GM19328 (cell line): ENCODE measurements at regions not wholly inside any gene's neighbourhood (a gene's known extent, or its start where the extent isn't known, plus 50 kb on each side); places are given as distances from the start of the nearest gene placed in this dataset.
"Not testable (repeated sequence)": the region's sequence is repeated elsewhere in the genome, so short reads cannot be mapped to it uniquely, and the experiment has no call there.

Experiments
- ATAC-seq: cut with Tn5 transposase; IDR thresholded peaks from one replicate; pipeline ENCODE4 v1.9.1; 2021; ENCODE audit warnings: mild to moderate bottlenecking, moderate library complexity; ENCODE audit not compliant: unreplicated experiment

DNA sequence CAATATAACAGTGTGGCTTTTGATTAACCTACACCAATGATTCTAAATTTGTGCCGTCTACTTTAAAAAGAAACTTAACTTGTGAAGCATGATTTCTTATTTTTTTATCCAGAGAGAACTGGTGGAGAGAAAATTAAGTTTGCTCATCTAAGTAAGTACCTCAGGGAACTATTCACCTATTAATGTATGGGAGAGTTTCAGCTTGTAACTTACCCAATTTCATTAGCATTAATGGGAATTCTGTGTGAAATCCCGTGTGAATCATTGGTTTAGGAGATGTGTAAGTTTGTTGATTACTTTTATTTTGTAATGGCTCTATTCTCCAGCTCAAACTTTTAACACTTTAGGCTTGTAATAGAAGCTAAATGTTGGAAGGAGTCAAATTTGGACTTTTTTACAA lies 1061.5 kb downstream of the TDRD15 start:
- ATAC-seq = no peak

DNA sequence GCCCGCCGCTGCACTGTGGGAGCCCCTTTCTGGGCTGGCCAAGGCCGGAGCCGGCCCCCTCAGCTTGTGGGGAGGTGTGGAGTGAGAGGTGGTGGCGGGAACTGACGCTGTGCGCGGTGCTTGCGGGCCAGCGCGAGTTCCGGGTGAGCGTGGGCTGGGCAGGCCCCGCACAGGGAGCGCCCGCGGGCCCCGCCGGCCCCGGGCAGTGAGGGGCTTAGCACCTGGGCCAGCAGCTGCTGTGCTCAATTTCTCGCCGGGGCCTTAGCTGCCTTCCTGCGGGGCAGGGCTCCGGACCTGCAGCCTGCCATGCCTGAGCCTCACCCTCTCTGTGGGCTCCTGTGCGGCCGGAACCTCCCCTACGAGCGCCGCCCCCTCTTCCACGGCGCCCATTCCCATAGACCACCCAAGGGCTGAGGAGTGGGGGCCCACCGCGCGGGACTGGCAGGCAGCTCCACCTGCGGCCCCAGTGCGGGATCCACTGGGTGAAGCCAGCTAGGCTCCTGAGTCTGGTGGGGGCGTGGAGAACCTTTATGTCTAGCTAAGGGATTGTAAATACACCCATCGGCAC lies 1062.6 kb downstream of the TDRD15 start:
- not testable (repeated sequence) for ATAC-seq

DNA sequence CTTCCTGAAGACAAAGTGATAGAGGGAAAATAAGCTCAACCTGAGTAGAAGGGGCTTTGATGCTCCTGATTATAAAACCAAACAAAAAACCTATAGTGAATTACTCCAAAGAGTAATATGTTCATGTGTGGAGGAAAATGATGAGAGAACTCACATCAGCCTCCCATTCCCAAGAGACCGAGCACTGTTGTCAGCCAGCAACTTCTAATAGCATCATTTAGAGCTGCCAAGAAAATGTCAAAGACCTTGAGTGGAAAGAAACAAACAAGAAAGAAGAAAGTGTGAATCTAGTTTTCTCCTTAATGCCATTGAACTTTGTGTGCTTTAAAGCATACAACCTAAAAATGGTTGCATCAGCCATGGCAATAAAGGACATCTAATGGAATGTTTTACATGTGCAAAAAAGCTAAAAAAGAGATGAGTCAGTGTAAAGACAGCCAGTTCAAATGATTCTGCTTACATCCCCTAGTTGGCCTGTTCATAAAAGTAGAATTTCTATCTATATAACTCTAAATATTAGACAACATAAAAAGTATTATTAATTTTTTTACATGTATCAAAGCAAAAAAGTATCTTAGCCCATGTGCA lies 1066.2 kb downstream of the TDRD15 start:
- no peak for ATAC-seq

DNA sequence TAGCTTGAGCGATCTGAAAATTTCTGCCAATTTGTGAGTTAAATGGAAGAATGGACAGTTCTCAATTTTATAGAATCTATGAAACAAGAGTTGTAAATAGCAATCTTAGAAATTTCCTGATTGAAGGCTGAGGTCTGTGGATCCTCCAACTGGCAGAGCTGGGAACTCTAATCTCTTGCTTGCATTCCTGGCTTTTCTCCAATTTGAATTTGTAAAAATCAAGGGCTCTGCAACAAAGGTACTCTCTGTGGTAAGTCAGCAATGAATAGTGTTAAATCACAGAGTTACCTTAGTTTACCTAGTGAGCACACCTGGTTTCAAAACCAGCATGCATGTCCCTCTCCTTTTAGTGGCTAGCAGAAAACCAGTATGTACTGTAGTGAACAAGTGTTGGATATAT lies 1070.5 kb downstream of the TDRD15 start:
- ATAC-seq = no peak

DNA sequence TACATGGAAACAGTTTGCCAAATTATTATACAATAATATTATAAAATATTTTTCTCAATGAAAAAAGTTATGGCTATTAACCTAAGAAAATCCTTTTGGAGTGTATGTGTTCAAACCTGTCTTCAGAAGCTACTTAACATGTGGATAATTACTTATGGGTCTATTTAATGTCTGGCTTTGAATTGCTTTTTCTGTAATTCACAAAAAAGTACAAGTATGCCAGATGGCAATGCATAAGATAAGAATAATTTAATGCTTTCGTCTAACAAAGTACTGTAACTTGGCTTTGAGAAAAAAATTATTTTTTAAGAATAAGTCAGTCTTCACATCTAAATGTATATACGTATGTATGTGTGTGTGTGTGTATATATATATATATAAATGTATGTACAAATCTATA lies 1073.0 kb downstream of the TDRD15 start:
- no peak for ATAC-seq

DNA sequence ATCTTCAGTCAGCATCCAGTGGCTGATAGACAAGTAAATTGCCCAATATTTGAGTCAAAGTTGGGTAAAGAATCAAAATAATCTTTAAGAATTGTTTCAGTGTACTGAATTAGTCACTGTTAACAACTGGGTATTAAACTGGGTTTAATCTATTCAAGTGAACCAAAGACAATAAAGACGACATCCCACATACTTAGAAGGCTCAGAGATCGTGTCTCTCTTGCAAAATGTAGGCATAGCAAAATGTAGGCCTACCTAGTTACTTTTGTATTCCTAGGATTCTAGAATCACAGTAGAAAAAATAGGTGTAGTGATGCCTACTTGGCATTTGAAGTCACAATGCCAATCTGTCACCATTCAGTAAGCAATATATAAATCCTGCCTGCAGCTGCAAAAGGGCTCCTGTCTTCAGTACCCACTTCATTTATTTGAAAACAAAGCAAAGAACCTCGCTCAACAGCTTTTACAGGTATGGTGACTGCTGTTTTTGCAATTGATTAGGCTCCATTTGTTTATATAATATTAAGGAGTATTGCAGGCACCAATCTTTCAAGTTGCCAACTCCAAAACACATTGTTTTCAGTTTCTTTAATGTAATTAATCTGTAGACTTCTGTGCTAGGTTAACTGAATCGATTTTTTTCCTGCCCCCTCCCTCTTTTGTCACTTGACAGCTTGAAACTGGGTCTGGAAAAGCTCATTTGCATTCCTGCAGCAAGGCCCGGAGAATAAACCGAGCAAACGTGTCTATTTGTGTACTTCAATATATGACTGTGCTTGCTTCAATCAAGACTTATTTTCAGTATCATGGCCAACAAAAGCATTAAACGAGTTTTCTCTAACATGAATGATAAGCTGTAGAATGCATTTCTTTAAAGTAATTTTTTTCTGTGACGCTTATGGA lies 1074.9 kb downstream of the TDRD15 start:
- no peak for ATAC-seq

DNA sequence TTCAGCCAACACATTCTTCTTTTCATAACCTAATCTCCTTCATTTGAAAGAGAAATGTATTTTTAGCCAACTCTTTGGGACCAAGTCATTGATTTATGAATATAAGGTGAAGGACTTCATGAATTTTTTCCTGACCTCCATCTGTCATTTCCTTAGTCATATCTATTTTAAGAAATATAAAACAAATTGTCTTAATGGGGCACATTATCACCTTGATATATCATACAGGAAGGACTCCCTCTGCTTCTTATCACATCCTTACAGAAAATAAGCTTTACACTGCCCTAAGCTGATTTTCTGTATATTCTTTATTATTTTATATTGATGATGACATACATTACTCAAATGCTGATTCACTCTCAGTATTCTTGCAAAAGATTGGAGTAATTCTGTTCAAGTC lies 1076.2 kb downstream of the TDRD15 start:
- no peak for ATAC-seq

DNA sequence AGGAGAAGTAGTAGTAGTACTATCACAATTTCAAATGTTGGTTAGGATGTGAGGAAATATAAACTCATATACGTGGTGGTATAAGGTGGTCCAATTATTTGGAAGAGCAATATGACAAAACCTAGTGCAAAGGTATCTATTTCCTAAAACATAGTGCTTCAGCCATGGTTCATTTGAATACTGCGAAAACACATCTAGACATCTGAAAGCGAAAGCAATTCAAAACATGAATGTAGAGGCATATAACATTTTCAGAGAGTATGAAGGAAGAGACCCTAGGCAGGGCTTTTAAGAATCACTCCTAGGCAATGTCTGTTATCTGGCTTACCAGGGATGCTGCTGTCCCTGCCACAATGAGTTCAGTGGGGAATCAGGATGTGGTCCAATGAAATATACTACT lies 1085.8 kb downstream of the TDRD15 start:
- ATAC-seq = no peak

DNA sequence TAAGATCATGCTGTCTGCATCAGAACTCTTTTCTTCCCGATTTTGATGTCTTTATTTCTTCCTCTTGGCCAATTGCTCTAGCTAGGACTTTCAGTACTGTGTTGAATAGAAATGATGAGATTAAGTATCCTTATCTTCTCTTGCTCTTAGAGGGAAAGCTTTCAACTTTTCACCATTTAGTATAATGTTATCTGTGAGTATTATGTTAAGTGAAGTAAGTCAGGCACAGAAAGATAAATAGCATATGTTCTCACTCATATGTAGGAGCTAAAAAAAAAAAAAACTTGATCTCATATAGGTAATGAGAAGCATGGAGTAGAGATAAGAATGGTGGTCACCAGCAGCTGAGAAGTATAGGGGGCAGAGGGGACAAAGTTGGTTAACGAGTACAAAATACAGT lies 1089.5 kb downstream of the TDRD15 start:
- ATAC-seq = no peak

DNA sequence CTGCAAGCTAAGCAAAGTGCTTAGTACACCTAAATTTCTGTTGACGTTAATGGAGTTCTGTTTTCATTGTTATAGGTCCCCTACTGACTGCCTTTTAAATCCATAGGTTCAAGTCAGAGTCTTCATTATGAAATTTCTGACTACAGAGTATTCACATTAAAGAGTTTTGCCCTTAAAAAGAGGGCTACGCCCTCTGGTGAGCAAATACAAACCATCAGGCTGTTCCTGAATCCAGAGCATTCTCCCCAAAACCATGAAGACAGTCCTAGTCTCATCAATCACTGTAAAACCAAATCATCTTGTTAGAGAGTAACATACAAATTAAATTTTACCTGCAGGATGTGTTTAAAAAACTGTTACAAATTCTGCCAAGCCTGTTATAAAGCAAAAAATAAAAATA lies 1091.7 kb downstream of the TDRD15 start:
- no peak for ATAC-seq

DNA sequence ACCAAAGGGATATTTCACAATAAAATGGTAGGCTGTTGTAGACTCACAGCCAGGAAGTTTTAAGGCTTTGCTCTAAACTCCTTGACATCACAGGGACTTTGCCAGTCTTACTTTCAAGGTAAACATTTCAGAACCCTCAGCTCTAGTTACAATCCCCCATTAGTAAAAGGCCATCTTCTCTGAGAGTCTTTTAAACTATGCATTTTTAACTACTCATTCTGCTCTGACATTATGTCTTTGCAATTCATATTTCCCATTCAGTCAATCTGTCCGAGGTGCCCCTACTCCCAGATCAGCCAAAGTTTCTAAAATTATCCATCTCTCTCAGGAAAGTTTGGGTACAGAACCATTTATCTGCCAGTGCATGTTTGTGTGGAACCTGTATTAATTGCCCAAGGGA lies 1094.1 kb downstream of the TDRD15 start:
- ATAC-seq = no peak

DNA sequence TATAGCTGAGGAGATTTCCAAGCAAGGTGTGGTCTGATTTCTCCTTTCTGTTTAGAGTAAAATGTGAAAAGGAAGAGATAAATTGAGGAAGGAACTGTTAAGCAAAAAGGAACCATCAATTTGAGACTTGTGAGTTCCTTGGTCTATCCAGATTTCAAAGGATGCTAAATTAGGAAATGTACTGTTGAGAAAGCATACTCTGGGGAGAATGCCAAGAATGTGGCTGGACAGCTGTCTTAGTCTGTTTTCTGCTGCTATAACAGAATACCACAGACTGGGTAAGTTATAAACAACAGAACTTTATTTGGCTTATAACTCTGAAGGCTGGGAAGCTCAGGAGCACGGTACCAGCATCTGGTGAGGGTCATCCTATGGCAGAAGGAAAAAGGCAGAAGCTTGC lies 1097.2 kb downstream of the TDRD15 start:
- no peak for ATAC-seq

DNA sequence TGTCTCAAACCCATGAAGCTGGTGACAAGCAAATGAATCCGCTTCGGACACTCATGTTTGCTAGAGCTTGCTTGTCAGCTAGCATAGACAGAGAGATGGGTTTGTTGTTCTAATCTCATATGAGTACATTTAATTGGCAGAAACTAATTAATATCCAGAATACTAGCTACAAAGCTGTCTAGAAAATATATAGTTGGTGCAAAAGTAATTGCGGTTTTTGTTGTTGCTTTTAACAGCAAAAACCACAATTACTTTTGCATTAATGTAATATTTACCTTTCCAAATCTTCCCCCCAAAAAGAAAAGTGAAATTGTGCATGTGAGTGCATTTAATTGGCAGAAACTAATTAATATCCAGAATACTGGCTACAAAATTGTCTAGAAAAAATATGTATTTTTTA lies 1115.2 kb downstream of the TDRD15 start:
- ATAC-seq = no peak

DNA sequence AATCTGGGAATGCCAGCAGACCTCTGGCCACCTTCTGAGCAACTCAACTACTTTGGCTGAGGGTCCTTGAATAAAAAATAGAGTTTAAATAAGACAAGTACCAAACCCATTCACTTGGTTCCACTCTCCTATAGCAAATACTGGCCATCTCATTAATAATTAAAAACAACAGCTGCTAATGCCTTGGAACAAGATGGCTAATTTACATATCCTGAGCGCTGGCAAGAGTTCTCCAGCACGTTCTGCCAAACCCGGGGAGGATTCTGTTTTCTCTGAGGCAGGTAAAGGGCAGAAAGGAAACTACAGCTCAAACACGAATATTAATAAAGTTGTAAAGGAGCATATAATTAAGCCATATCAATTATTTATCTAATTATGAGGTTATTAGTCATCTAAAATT lies 1123.7 kb downstream of the TDRD15 start:
- no peak for ATAC-seq

DNA sequence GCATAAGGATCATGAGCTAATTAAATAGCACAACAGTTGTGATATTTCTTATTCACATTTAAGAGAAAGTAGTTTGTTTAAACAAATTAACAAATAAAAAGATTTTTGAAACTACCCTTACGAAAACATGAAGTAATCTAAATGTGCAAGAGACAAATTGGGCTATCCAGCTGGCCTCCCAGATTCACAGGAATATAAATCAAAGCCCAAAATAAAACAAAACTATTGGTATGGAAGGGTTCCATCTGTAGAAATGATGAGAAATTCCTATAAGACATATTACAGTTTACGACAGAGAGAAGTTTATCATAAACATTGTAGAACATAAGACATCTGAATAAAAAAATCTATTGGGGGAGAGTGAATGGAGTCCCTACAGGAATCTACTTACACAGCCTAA lies 1125.1 kb downstream of the TDRD15 start:
- ATAC-seq = no peak

DNA sequence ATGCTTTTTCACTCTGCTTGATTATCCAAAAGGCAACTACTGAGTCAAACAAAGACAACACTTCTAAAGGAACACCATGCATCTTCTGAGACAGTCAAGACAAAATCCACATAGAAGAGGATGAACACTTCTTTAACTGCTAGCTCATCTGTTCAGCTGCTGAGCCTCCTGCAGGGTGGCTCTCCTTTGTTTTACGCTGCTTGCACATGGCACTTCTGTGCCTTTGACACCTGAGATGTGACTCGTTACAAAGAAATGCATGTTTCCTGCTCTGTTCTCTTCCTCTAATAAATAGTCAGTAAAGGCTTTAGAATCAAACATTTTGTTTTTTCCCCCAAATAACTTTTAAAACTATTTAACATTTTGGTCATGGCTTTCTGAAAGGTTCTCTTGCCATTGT lies 1129.4 kb downstream of the TDRD15 start:
- no peak for ATAC-seq

DNA sequence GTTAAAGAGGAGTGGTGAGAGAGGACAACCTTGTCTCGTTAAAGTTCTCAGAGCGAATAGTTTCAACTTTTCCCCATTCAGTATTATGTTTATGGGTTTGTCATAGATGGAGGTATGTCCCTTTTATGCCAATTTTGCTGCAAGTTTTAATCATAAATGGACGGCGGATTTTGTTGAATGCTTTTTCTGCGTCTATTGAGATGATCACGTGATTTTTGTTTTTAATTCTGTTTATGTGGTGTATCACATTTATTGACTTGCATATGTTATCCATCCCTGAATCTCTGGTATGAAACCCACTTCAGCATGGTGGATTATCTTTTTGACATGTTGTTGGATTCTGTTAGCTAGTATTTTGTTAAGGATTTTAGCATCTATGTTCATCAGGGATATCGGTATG lies 1123.8 kb upstream of the KLHL29 start:
- no peak for ATAC-seq

DNA sequence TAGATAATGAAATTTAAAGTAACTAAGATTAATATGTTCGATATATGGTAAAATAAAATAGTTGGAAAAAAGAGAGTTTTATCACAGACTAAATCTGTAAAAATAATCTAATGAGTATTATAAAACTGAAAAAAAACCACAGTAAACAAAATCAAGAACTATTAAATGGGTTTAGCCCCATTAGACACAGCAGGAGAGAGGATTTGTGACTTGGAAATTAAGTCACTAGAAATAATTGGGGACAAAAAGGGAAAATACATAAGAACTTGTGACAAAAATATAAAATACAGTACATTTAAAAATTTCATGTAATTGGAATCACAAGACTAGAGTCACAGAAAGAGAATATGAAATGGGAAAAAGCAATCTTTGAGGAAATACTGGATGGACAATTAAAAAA lies 1114.6 kb upstream of the KLHL29 start:
- ATAC-seq = no peak

DNA sequence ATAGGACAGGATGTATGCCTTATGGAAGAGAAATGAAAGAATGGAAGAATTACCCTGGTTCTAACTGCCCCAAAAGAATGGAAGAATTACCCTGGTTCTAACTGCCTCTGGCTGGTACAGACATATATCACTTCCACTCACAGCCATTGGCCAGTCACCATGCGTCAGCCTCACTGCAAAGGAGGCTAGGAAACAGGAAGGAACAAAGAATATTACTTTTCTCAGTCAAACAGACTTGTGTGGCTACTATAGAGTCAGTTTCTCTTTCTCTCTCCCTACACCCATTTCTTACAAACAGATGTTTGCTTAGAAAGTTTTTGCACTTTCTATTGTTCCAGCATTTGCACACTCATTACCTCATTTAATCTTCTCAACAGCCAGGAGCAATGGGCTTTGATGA lies 1111.1 kb upstream of the KLHL29 start:
- no peak for ATAC-seq

DNA sequence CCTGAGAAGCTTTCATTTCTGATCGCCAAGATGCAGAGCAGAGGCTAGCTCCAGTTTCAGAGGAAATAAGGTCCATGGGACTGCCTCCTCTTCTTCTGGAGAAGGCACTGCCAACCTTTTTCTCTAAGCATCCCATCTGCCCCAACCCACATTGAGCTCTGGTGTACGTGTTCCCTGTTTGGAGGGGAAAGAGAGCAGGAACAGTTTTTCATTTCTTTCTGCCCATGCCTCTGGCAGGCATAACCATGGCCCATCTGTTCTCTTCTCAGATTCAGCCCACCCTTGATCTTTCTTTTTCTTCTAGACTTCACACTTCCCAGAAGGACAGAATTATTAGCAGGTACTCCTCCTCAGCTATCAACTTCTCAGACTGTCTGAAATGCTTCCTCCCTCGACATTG lies 1110.3 kb upstream of the KLHL29 start:
- ATAC-seq = no peak

DNA sequence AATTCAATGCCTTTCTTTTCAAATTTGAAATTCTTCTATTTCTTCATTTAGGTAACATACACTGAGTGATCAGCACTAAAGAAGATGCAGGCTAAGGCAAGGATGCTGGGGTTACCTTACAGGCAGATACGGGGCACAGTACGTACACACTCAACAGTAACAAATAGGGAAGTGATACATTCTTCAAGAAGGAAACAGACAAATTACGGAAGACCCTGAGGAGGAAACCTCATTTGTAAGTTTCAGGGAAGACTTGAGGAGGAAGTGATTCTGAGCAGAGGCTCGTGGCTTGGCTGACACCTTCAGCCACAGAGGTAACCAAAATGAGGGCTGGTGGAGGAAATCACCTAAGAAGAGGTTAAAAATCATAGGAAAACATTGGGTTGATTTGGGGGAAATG lies 1108.3 kb upstream of the KLHL29 start:
- no peak for ATAC-seq

DNA sequence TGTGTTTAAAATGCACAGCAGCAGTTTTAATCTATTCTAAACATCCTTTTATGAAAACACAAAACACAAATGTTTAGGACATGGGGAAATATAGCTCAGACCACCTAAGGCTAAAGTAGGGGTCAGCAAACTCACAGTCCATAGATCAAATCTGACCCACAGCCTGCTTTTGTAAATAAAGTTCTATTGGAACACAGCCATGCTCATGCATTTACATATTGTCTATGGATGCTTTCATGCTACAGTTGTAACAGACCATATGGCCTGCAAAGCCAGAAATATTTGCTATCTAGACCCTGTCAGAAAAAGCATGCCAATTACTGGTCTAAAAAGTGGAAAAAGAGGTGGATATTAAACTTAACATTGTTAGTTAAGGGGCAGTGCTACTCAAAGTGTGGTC lies 1105.4 kb upstream of the KLHL29 start:
- no peak for ATAC-seq
